ENCODE measurements at regions not wholly inside any gene's neighbourhood (a gene's known extent, or its start where the extent isn't known, plus 50 kb on each side); places are given as distances from the start of the nearest gene placed in this dataset.

- WGBS (ENCODE audit: low lambda C conversion rate): 3% methylated on average over 5 of the region's 5 CpGs
- TF ChIP-seq POLR2AphosphoS5 (IDR thresholded peaks at IDR 0.05; ENCODE audit: low read depth, low read length): no peak
- no peak for TF ChIP-seq EP300 (IDR thresholded peaks at IDR 0.05; ENCODE audit: borderline replicate concordance in 1 of 2, low read depth in 1 of 2, low read length in 1 of 2)
- TF ChIP-seq RAD21 (IDR thresholded peaks at IDR 0.05; ENCODE audit: low read length): no peak
- no peak for TF ChIP-seq JUND (IDR thresholded peaks at IDR 0.05)
- no peak for TF ChIP-seq ZBTB33 (IDR thresholded peaks at IDR 0.05; ENCODE audit: borderline replicate concordance, low read depth)
- H3F3A ChIP-seq (replicated peaks; ENCODE audit: insufficient read depth): no peaks in the 10 kb centered on the region
- ChIA-PET CTCF (no interaction called here), POLR2A (no interaction called here)
- no peaks in the 10 kb centered on the region for H4K20me1 ChIP-seq (ENCODE audit: insufficient read depth)
- H2AFZ ChIP-seq (ENCODE audit: low read depth): no peak overlapping the region
- H3K27me3 ChIP-seq (ENCODE audit: insufficient read depth): peaks cover 12% of the 10 kb centered on the region; the same call in 1 of the 2 replicates
- no peaks in the 10 kb centered on the region for H3K79me2 ChIP-seq (ENCODE audit: insufficient read depth)
- no peak for DNase-seq
- no peak overlapping the region for H3K9ac ChIP-seq
- no peak overlapping the region for H3K4me2 ChIP-seq
- H3K9me3 ChIP-seq: no peaks in the 10 kb centered on the region
- H3K9me2 ChIP-seq: no peaks in the 10 kb centered on the region
- no peak overlapping the region for H3K27ac ChIP-seq (ENCODE audit: low read depth in 2 of 2, low read length in 1 of 2)
- no peaks in the 10 kb centered on the region for H3K36me3 ChIP-seq (replicated peaks in 1 of 2; ENCODE audit: control insufficient read depth in 1 of 2, insufficient read depth in 2 of 2, low read length in 1 of 2)
- no peaks in the 10 kb centered on the region for H3K4me1 ChIP-seq (ENCODE audit: control insufficient read depth in 1 of 2, insufficient read depth in 2 of 2, low read depth in 1 of 2, low read length in 1 of 2)
- no peak overlapping the region for H3K4me3 ChIP-seq (ENCODE audit: low read depth in 2 of 2, low read length in 1 of 2)
Measured at GRCh38 chr20:22941550-22941949, 93.6 kb upstream of the SSTR4 start.

- no peaks in the 10 kb centered on the region for H3K79me2 ChIP-seq (ENCODE audit: insufficient read depth)
- peaks cover 12% of the 10 kb centered on the region; the same call in 1 of the 2 replicates for H3K27me3 ChIP-seq (ENCODE audit: insufficient read depth)
- WGBS (ENCODE audit: low lambda C conversion rate): 13% methylated on average over 2 of the region's 2 CpGs
- H2AFZ ChIP-seq (ENCODE audit: low read depth): no peak overlapping the region
- H3K9ac ChIP-seq: no peak overlapping the region
- H3K27ac ChIP-seq (ENCODE audit: low read depth in 2 of 2, low read length in 1 of 2): no peak overlapping the region
- ChIA-PET CTCF (no interaction called here), POLR2A (no interaction called here)
- TF ChIP-seq CHD2 (IDR thresholded peaks at IDR 0.05; ENCODE audit: low read length, partially characterized antibody): no peak
- TF ChIP-seq TCF12 (IDR thresholded peaks at IDR 0.05): no peak
- no peak for TF ChIP-seq NRF1 (IDR thresholded peaks at IDR 0.05; ENCODE audit: low read depth, low read length)
- TF ChIP-seq REST (IDR thresholded peaks at IDR 0.05; ENCODE audit: low read depth, low read length): no peak
- TF ChIP-seq ELF1 (IDR thresholded peaks at IDR 0.05): no peak
- no peak for TF ChIP-seq NFIC (IDR thresholded peaks at IDR 0.05; ENCODE audit: borderline replicate concordance)
- no peak for TF ChIP-seq GABPA (IDR thresholded peaks at IDR 0.05; ENCODE audit: low read depth)
- no peak for TF ChIP-seq SMC3 (IDR thresholded peaks at IDR 0.05; ENCODE audit: low read depth, low read length)
- TF ChIP-seq CTCF (IDR thresholded peaks at IDR 0.05): no peak
- TF ChIP-seq TEAD4 (IDR thresholded peaks at IDR 0.05; ENCODE audit: borderline replicate concordance, insufficient read depth): no peak
- no peak for TF ChIP-seq RAD21 (IDR thresholded peaks at IDR 0.05; ENCODE audit: low read length)
- TF ChIP-seq MAX (IDR thresholded peaks at IDR 0.05; ENCODE audit: low read depth): no peak
- no peak for TF ChIP-seq ZBTB33 (IDR thresholded peaks at IDR 0.05; ENCODE audit: borderline replicate concordance, low read depth)
- no peaks in the 10 kb centered on the region for H3K4me1 ChIP-seq (ENCODE audit: control insufficient read depth in 1 of 2, insufficient read depth in 2 of 2, low read depth in 1 of 2, low read length in 1 of 2)
- H3K9me2 ChIP-seq: no peaks in the 10 kb centered on the region
- no peak overlapping the region for H3K4me3 ChIP-seq (ENCODE audit: low read depth in 2 of 2, low read length in 1 of 2)
- H4K20me1 ChIP-seq (ENCODE audit: insufficient read depth): no peaks in the 10 kb centered on the region
- H3K36me3 ChIP-seq (replicated peaks in 1 of 2; ENCODE audit: control insufficient read depth in 1 of 2, insufficient read depth in 2 of 2, low read length in 1 of 2): no peaks in the 10 kb centered on the region
- H3K4me2 ChIP-seq: no peak overlapping the region
- H3F3A ChIP-seq (replicated peaks; ENCODE audit: insufficient read depth): no peaks in the 10 kb centered on the region
- H3K9me3 ChIP-seq: no peaks in the 10 kb centered on the region
- no peak for DNase-seq
Measured at GRCh38 chr20:22942742-22943141, 92.4 kb upstream of the SSTR4 start.

Data from SK-N-SH (cell line).